IPS DF 6.9 (cell line): ENCODE measurements at regions not wholly inside any gene's neighbourhood (a gene's known extent, or its start where the extent isn't known, plus 50 kb on each side); places are given as distances from the start of the nearest gene placed in this dataset.

ENCODE experiments used
- DNase-seq: peaks from one replicate; pipeline ENCODE4 v3.0.0-alpha.2; 2013; ENCODE audit warnings: low read depth, low spot score
- H3K27ac ChIP-seq: one replicate; pipeline ENCODE4 v1.5.1; 2013; ENCODE audit warnings: low read length, control low read depth
- H3K27me3 ChIP-seq: 2 replicates; pipeline ENCODE4 v1.6.1; 2013; ENCODE audit warnings: mild to moderate bottlenecking, low read length; ENCODE audit not compliant: control insufficient read depth, insufficient read depth
- H3K36me3 ChIP-seq: 2 replicates; pipeline ENCODE4 v1.6.1; 2013; ENCODE audit warnings: low read length; ENCODE audit not compliant: control insufficient read depth, insufficient read depth
- H3K4me1 ChIP-seq: 2 replicates; pipeline ENCODE4 v1.6.1; 2013; ENCODE audit warnings: low read length; ENCODE audit not compliant: control insufficient read depth, insufficient read depth
- H3K4me3 ChIP-seq: 2 replicates; pipeline ENCODE4 v1.5.1; 2013; ENCODE audit warnings: mild to moderate bottlenecking, low read length
- H3K9me3 ChIP-seq: 2 replicates; pipeline ENCODE4 v1.6.1; 2013; ENCODE audit warnings: low read length, inconsistent platforms; ENCODE audit not compliant: control insufficient read depth, insufficient read depth
- WGBS: extraction: QIAGEN DNeasy Blood & Tissue Kit; methylation state at CpG from one replicate; pipeline ENCODE4 v1.1.7; 2013; ENCODE audit warnings: mixed read lengths, missing lambda C conversion rate; ENCODE audit not compliant: insufficient read length, insufficient coverage; 5-methylcytosine and 5-hydroxymethylcytosine counted together

DNA sequence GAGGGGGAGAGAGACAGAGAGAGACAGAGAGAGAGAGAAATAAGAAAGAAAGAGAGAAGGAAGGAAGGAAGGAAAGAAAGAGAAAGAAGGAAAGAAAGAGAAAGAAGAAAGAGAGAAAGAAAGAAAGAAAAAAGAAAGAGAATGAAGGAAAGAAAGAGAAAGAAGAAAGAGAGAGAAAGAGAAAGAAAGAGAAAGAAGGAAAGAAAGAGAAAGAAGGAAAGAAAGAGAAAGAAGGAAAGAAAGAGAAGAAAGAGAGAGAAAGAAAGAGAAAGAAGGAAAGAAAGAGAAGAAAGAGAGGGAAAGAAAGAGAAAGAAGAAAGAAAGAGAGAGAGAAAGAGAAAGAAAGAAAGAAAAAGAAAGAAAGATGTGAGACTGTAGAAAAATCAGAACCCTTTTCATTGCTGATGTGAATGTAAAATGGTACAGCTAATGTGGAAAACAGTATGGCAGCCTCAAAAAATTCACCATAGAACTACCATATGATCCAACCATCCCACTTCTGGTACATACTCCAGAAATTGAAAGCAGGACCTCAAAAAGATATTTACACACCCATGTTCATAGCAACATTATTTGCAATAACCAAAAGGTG, 203.4 kb upstream of the POU3F3 start:
- H3K9me3 ChIP-seq = no peaks in the 10 kb centered on the region
- peaks cover under 1% of the 10 kb centered on the region; the same call in 1 of the 2 replicates for H3K4me1 ChIP-seq
- H3K4me3 ChIP-seq = no peak overlapping the region
- no peak overlapping the region for H3K27ac ChIP-seq
- DNase-seq = no peak
- H3K27me3 ChIP-seq = no peaks in the 10 kb centered on the region
- no peaks in the 10 kb centered on the region for H3K36me3 ChIP-seq

- H3K27ac ChIP-seq = no peak overlapping the region
- H3K4me3 ChIP-seq = no peak overlapping the region
- no peaks in the 10 kb centered on the region for H3K9me3 ChIP-seq
- no peaks in the 10 kb centered on the region for H3K27me3 ChIP-seq
- peaks cover 4% of the 10 kb centered on the region; the same call in 1 of the 2 replicates for H3K4me1 ChIP-seq
- no peaks in the 10 kb centered on the region for H3K36me3 ChIP-seq
- WGBS = no CpG with 5 or more reads among the region's 4 CpGs
- no peak for DNase-seq
Observed at GRCh38 chr2:104654811-104655210, 199.1 kb upstream of the POU3F3 start.

- WGBS = no CpG with 5 or more reads among the region's 20 CpGs
- peaks cover 4% of the 10 kb centered on the region; the same call in 1 of the 2 replicates for H3K4me1 ChIP-seq
- no peak overlapping the region for H3K4me3 ChIP-seq
- H3K36me3 ChIP-seq = no peaks in the 10 kb centered on the region
- no peaks in the 10 kb centered on the region for H3K9me3 ChIP-seq
- no peaks in the 10 kb centered on the region for H3K27me3 ChIP-seq
- no peak overlapping the region for H3K27ac ChIP-seq
- no peak for DNase-seq
Observed at GRCh38 chr2:104656571-104657163, 197.2 kb upstream of the POU3F3 start.

GRCh38 chr2:104658144-104658835, 195.6 kb upstream of the POU3F3 start:
- DNase-seq = peak; percentile 37
- no peak overlapping the region for H3K27ac ChIP-seq
- no CpG with 5 or more reads among the region's 19 CpGs for WGBS
- no peaks in the 10 kb centered on the region for H3K9me3 ChIP-seq
- H3K4me3 ChIP-seq = no peak overlapping the region
- H3K4me1 ChIP-seq = peaks cover 4% of the 10 kb centered on the region; the same call in 1 of the 2 replicates
- no peaks in the 10 kb centered on the region for H3K36me3 ChIP-seq
- no peaks in the 10 kb centered on the region for H3K27me3 ChIP-seq

DNA sequence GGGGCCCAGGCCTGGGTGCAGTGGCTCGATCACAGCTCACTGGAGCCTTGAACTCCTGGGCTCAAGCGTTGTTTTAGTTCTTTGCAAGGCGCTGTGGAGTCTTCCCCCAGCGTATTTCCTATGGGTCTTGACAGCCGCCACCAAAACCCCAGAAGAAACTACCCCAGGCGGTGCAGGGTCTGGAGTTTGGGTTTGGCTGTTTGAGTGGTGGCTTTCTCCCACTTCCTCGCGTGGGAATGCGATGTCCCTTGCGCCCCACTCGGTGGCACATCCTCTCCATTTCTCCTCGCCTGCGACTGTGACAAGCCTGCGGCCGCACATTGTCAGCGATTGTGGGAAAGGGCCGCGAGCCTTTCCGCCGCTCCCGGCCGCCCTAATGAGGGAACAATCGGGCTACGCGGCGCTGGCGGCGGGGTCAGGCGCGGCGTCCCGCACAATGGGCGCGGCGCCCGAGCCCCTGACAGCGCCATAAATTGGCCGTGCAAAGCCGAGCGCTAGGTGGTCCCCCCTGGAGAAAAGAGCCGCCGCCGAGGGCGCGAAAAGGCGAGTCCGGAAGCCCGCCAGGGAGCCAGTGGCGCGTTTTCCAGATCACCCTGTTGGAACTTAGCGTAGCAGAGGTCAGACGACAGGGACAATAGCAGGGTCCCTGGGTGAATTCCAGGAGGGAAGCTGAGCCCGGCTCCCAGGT, 194.9 kb upstream of the POU3F3 start:
- H3K36me3 ChIP-seq = no peaks in the 10 kb centered on the region
- no peaks in the 10 kb centered on the region for H3K27me3 ChIP-seq
- H3K4me3 ChIP-seq = peak overlapping the region; percentile 25; the same call in 1 of the 2 replicates
- H3K9me3 ChIP-seq = no peaks in the 10 kb centered on the region
- peaks cover 4% of the 10 kb centered on the region; the same call in 1 of the 2 replicates for H3K4me1 ChIP-seq
- no peak overlapping the region for H3K27ac ChIP-seq
- no CpG with 5 or more reads among the region's 53 CpGs for WGBS
- DNase-seq = no peak

- Histone ChIP-seq H3K27me3 (no peaks in the 10 kb centered on the region), H3K27ac (no peak overlapping the region), H3K4me3 (no peak overlapping the region), H3K9me3 (no peaks in the 10 kb centered on the region), H3K36me3 (no peaks in the 10 kb centered on the region), H3K4me1 (peaks cover 3% of the 10 kb centered on the region; the same call in 1 of the 2 replicates)
- no peak for DNase-seq
- WGBS = no CpG with 5 or more reads among the region's 5 CpGs
Observed at GRCh38 chr2:104660991-104661390, 192.9 kb upstream of the POU3F3 start.

DNA sequence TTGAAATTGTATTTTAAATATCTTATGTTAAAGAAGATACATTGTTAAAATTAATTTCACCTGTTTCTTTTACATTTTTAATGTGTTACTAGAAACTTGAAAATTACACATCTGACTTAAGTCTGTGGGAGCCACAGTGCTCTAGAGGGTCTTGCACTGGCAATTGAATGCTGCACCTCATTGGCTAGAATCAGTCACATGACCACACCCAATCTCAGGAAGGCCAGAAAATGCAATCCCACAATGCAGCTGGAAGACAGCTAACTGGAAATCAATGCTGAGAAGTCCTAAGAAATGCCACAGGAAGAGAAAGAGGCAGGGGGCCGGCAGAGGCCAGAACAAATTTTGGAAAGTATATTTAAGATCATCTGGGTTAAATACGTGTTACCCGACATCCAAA, 189.2 kb upstream of the POU3F3 start:
- no peaks in the 10 kb centered on the region for H3K4me1 ChIP-seq
- no peak for DNase-seq
- no peaks in the 10 kb centered on the region for H3K36me3 ChIP-seq
- H3K27me3 ChIP-seq = no peaks in the 10 kb centered on the region
- H3K27ac ChIP-seq = no peak overlapping the region
- WGBS = no CpG with 5 or more reads among the region's 3 CpGs
- H3K4me3 ChIP-seq = no peak overlapping the region
- no peaks in the 10 kb centered on the region for H3K9me3 ChIP-seq

DNA sequence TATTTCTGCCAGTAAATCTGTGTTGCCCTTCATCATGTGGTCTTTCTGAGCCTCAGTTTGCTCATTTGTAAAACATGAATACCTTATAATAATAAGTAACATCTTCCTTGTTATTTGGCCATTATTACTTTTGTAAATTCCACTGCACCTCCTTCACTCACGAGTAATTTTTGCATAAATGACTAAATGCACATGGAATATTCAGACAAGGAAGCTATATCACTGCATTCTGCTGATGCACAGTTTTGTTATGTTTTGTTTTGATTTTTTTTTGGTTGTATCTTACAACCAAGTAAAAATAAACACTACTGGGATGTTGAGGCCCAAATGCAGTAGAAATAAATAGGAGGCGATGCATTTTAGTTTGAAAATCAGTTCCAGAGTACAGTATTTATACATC, 185.3 kb upstream of the POU3F3 start:
- DNase-seq = no peak
- WGBS = no CpG with 5 or more reads among the region's 2 CpGs
- H3K27me3 ChIP-seq = no peaks in the 10 kb centered on the region
- H3K36me3 ChIP-seq = no peaks in the 10 kb centered on the region
- H3K4me1 ChIP-seq = peaks cover 2% of the 10 kb centered on the region; the same call in 1 of the 2 replicates
- no peaks in the 10 kb centered on the region for H3K9me3 ChIP-seq
- no peak overlapping the region for H3K4me3 ChIP-seq
- no peak overlapping the region for H3K27ac ChIP-seq

GRCh38 chr2:104673225-104673624, 180.7 kb upstream of the POU3F3 start:
- H3K4me3 ChIP-seq = no peak overlapping the region
- no peak overlapping the region for H3K27ac ChIP-seq
- H3K36me3 ChIP-seq = no peaks in the 10 kb centered on the region
- peaks cover 2% of the 10 kb centered on the region; the same call in 1 of the 2 replicates for H3K4me1 ChIP-seq
- no CpG with 5 or more reads among the region's 6 CpGs for WGBS
- no peak for DNase-seq
- H3K9me3 ChIP-seq = no peaks in the 10 kb centered on the region
- no peaks in the 10 kb centered on the region for H3K27me3 ChIP-seq

- WGBS = no CpG with 5 or more reads among the region's 5 CpGs
- Histone ChIP-seq H3K27me3 (no peaks in the 10 kb centered on the region), H3K9me3 (no peaks in the 10 kb centered on the region), H3K4me3 (no peak overlapping the region), H3K27ac (no peak overlapping the region), H3K36me3 (no peaks in the 10 kb centered on the region), H3K4me1 (no peaks in the 10 kb centered on the region)
- no peak for DNase-seq
Observed at GRCh38 chr2:104678181-104678580, 175.7 kb upstream of the POU3F3 start.
